H1 (cell line): ENCODE measurements at regions not wholly inside any gene's neighbourhood (a gene's known extent, or its start where the extent isn't known, plus 50 kb on each side); places are given as distances from the start of the nearest gene placed in this dataset.

Experiments used
- CTCF ChIA-PET: fragments of 300-600 bp; sonication (Branson Sonifier 250); formaldehyde crosslinking; loops from one replicate; lab custom pipeline; 2021; ENCODE audit not compliant: partially characterized antibody; lab: Charles Lee
- POLR2A ChIA-PET: fragments of 300-600 bp; sonication (Branson Sonifier 250); formaldehyde crosslinking; loops from one replicate; lab custom pipeline; 2021; ENCODE audit warnings: inconsistent platforms; ENCODE audit not compliant: partially characterized antibody; lab: Charles Lee
- DNase-seq, 2 experiments: peaks; one replicate each; pipeline versions ENCODE4 v3.0.0 to v3.0.0-alpha.2; 2010 to 2022; ENCODE audit warnings: low spot score in 2 of 2, low read depth in 1 of 2, mixed read lengths in 1 of 2
- FAIRE-seq: peaks from 2 replicates; lab custom pipeline; 2011; peaks lifted over from hg19 to GRCh38; lab: Jason Lieb, UNC
- H2AFZ ChIP-seq: 2 replicates; pipeline ENCODE4 v1.8.1; 2012; ENCODE audit warnings: low read length, inconsistent platforms
- H2AK5ac ChIP-seq: 2 replicates; pipeline ENCODE4 v1.6.1; 2013; ENCODE audit warnings: low read depth, low read length
- H2BK120ac ChIP-seq: replicated peaks from 2 replicates; pipeline ENCODE3; 2013; ENCODE audit warnings: low read depth, low read length, inconsistent platforms
- H2BK12ac ChIP-seq: 2 replicates; pipeline ENCODE4 v1.6.1; 2013; ENCODE audit warnings: low read depth, low read length
- H2BK15ac ChIP-seq: 2 replicates; pipeline ENCODE4 v1.6.1; 2013; ENCODE audit warnings: low read length
- H2BK20ac ChIP-seq: 2 replicates; pipeline ENCODE4 v1.6.1; 2013; ENCODE audit warnings: low read length
- H2BK5ac ChIP-seq: 2 replicates; pipeline ENCODE4 v1.6.1; 2013; ENCODE audit warnings: low read depth, low read length
- H3K14ac ChIP-seq: 2 replicates; pipeline ENCODE4 v1.6.1; 2013; ENCODE audit warnings: inconsistent platforms; ENCODE audit not compliant: insufficient read length
- H3K18ac ChIP-seq: 2 replicates; pipeline ENCODE4 v1.6.1; 2013; ENCODE audit warnings: low read length; ENCODE audit errors: extremely low read depth
- H3K23ac ChIP-seq: 2 replicates; pipeline ENCODE4 v1.6.1; 2013; ENCODE audit warnings: inconsistent platforms; ENCODE audit not compliant: insufficient read length
- H3K23me2 ChIP-seq: 2 replicates; pipeline ENCODE4 v1.6.1; 2013; ENCODE audit warnings: low read depth, low read length
- H3K27ac ChIP-seq: 2 replicates; pipeline ENCODE4 v1.6.1; 2011; ENCODE audit warnings: low read depth, low read length, inconsistent platforms
- H3K27me3 ChIP-seq, 4 experiments: replicated peaks in 1 of 4; 1 replicate in 1 of 4; 2 replicates in 3 of 4; pipeline versions ENCODE4 v1.6.1 to v1.8.1; 2011 to 2013; ENCODE audit warnings: low read length in 3 of 4, mild to moderate bottlenecking in 3 of 4, inconsistent platforms in 2 of 4, mixed read lengths in 2 of 4, moderate library complexity in 1 of 4; ENCODE audit not compliant: control insufficient read depth in 3 of 4, insufficient read depth in 3 of 4; ENCODE audit errors: extremely low read depth in 1 of 4
- H3K36me3 ChIP-seq, 4 experiments: 2 replicates each; pipeline versions ENCODE4 v1.6.1 to v1.8.1; 2011 to 2013; ENCODE audit warnings: mild to moderate bottlenecking in 4 of 4, low read length in 3 of 4, moderate library complexity in 2 of 4, control low read depth in 1 of 4, inconsistent platforms in 1 of 4; ENCODE audit not compliant: insufficient read depth in 4 of 4, control insufficient read depth in 2 of 4
- H3K4ac ChIP-seq: replicated peaks from 2 replicates; pipeline ENCODE3; 2013; ENCODE audit warnings: low read length, low read depth, mixed read lengths, inconsistent platforms; ENCODE audit not compliant: insufficient read length
- H3K4me1 ChIP-seq, 4 experiments: replicated peaks in 1 of 4; 1 replicate in 1 of 4; 2 replicates in 3 of 4; pipeline versions ENCODE4 v1.6.1 to v1.8.1; 2011 to 2013; ENCODE audit warnings: low read length in 3 of 4, inconsistent platforms in 2 of 4, mixed read lengths in 1 of 4; ENCODE audit not compliant: insufficient read depth in 4 of 4, control insufficient read depth in 3 of 4
- H3K4me2 ChIP-seq, 2 experiments: 2 replicates each; pipeline versions ENCODE4 v1.6.1 to v1.8.1; 2011 to 2013; ENCODE audit warnings: low read depth in 2 of 2, low read length in 2 of 2, control low read depth in 1 of 2, inconsistent platforms in 1 of 2, mild to moderate bottlenecking in 1 of 2; ENCODE audit not compliant: insufficient read depth in 1 of 2
- H3K4me3 ChIP-seq, 4 experiments: fragments of 200-600, 300-600 bp in 1 of 4; sonication (generic), shearing (Covaris generic), sonication (Bioruptor Twin) in 1 of 4; 2 replicates each; pipeline versions ENCODE4 v1.5.1 to v1.8.1; 2011 to 2016; ENCODE audit warnings: low read length in 4 of 4, low read depth in 3 of 4, control low read depth in 2 of 4, inconsistent platforms in 2 of 4, mild to moderate bottlenecking in 2 of 4, mixed read lengths in 1 of 4, moderate library complexity in 1 of 4; ENCODE audit not compliant: insufficient read depth in 2 of 4; ENCODE audit errors: extremely low read depth in 1 of 4
- H3K56ac ChIP-seq: replicated peaks from 2 replicates; pipeline ENCODE3; 2013; ENCODE audit warnings: low read depth, mild to moderate bottlenecking, mixed read lengths, low read length, inconsistent platforms; ENCODE audit not compliant: insufficient read length
- H3K79me1 ChIP-seq: 2 replicates; pipeline ENCODE4 v1.6.1; 2013; ENCODE audit warnings: low read depth, low read length, control low read depth
- H3K79me2 ChIP-seq, 2 experiments: 2 replicates each; pipeline versions ENCODE4 v1.6.1 to v1.8.1; 2012 to 2013; ENCODE audit warnings: low read length in 2 of 2, mild to moderate bottlenecking in 2 of 2, inconsistent platforms in 1 of 2; ENCODE audit not compliant: insufficient read depth in 2 of 2, control insufficient read depth in 1 of 2
- H3K9ac ChIP-seq, 4 experiments: replicated peaks in 1 of 4; 1 replicate in 1 of 4; 2 replicates in 3 of 4; pipeline versions ENCODE4 v1.6.1 to v1.8.1; 2011 to 2013; ENCODE audit warnings: low read depth in 3 of 4, low read length in 3 of 4, control low read depth in 2 of 4, mild to moderate bottlenecking in 2 of 4, moderate library complexity in 2 of 4, inconsistent platforms in 1 of 4; ENCODE audit errors: extremely low read depth in 1 of 4
- H3K9me3 ChIP-seq, 2 experiments: 2 replicates each; pipeline versions ENCODE4 v1.6.1 to v1.8.1; 2012 to 2013; ENCODE audit warnings: mild to moderate bottlenecking in 2 of 2, moderate library complexity in 2 of 2, control low read depth in 1 of 2, inconsistent platforms in 1 of 2, low read depth in 1 of 2, low read length in 1 of 2, mixed read lengths in 1 of 2; ENCODE audit not compliant: insufficient read depth in 2 of 2
- H4K20me1 ChIP-seq, 2 experiments: replicated peaks in 1 of 2; 2 replicates each; pipeline versions ENCODE3 to v1.8.1; 2011 to 2013; ENCODE audit warnings: inconsistent platforms in 2 of 2, low read length in 2 of 2, mild to moderate bottlenecking in 1 of 2; ENCODE audit not compliant: insufficient read depth in 2 of 2, control insufficient read depth in 1 of 2
- H4K5ac ChIP-seq: 2 replicates; pipeline ENCODE4 v1.6.1; 2013; ENCODE audit warnings: low read length, low read depth, mixed read lengths, inconsistent platforms; ENCODE audit not compliant: insufficient read length
- H4K8ac ChIP-seq: 2 replicates; pipeline ENCODE4 v1.8.0; 2013; ENCODE audit warnings: mild to moderate bottlenecking, moderate library complexity, low read length, inconsistent platforms; ENCODE audit not compliant: insufficient read depth; ENCODE audit errors: extremely low read depth
- H4K91ac ChIP-seq: replicated peaks from 2 replicates; pipeline ENCODE3; 2013; ENCODE audit warnings: low read length, mixed read lengths, inconsistent platforms; ENCODE audit not compliant: insufficient read length
- GABPA ChIP-seq: IDR thresholded peaks from 2 replicates; pipeline ENCODE4 v1.6.1; 2011; ENCODE audit warnings: mild to moderate bottlenecking, low read length, moderate library complexity, borderline replicate concordance; ENCODE audit not compliant: insufficient read depth
- KDM5A ChIP-seq: fragments of 200-600 bp; IDR thresholded peaks from 2 replicates; pipeline ENCODE4 v1.7.1; 2012; ENCODE audit warnings: mild to moderate bottlenecking, low read length, inconsistent platforms, mixed read lengths
- NRF1 ChIP-seq: IDR thresholded peaks from 2 replicates; pipeline ENCODE4 v1.6.1; 2011; ENCODE audit warnings: mild to moderate bottlenecking, low read depth, low read length, improper control_type of control experiment
- POLR2AphosphoS5 ChIP-seq: IDR thresholded peaks from 2 replicates; pipeline ENCODE4 v1.6.1; 2011; ENCODE audit warnings: low read depth, low read length
- SIRT6 ChIP-seq: IDR thresholded peaks from one replicate; pipeline ENCODE4 v1.7.1; 2012; ENCODE audit warnings: low read length, inconsistent platforms
- SIX5 ChIP-seq: IDR thresholded peaks from 2 replicates; pipeline ENCODE4 v1.6.1; 2011; ENCODE audit warnings: mild to moderate bottlenecking, low read depth, low read length
- WGBS, 2 experiments: shearing (Covaris generic) in 1 of 2; methylation state at CpG; one replicate each; pipeline versions ENCODE4 v1.1.6 to v1.1.7; 2013 to 2015; ENCODE audit warnings: low lambda C conversion rate in 2 of 2, mixed read lengths in 2 of 2, inconsistent platforms in 1 of 2, low coverage in 1 of 2, missing lambda C conversion rate in 1 of 2; ENCODE audit not compliant: insufficient replicate concordance in 2 of 2, insufficient coverage in 1 of 2, insufficient read length in 1 of 2; ENCODE audit errors: extremely low coverage in 1 of 2, missing lambda C conversion rate in 1 of 2; 5-methylcytosine and 5-hydroxymethylcytosine counted together
- TF ChIP-seq, protein P1 (sequence below): IDR thresholded peaks from 2 replicates; pipeline ENCODE4 v1.6.1; 2012; ENCODE audit warnings: low read length, inconsistent platforms

- Histone ChIP-seq H3K14ac (no peak overlapping the region), H3K79me1 (no peaks in the 10 kb centered on the region), H3K4me2 (no peak overlapping the region), H3K23ac (no peak overlapping the region), H3K23me2 (no peaks in the 10 kb centered on the region), H3K27ac (no peak overlapping the region), H4K20me1 (no peaks in the 10 kb centered on the region), H4K91ac (no peak overlapping the region), H4K5ac (no peak overlapping the region), H3K18ac (no peak overlapping the region), H2AK5ac (no peak overlapping the region), H3K27me3 (no peaks in the 10 kb centered on the region), H2BK120ac (no peak overlapping the region), H2BK12ac (no peak overlapping the region), H4K8ac (no peak overlapping the region), H2BK15ac (no peak overlapping the region), H3K36me3 (no peaks in the 10 kb centered on the region), H3K4me1 (peaks cover 0 to 3% (median 0%) of the 10 kb centered on the region in 4 experiments; a peak in 1 of 7 replicates), H3K4ac (no peak overlapping the region), H3K79me2 (no peaks in the 10 kb centered on the region), H2AFZ (no peak overlapping the region), H3K9ac (no peak overlapping the region), H2BK20ac (0 out of 2 replicates have a peak overlapping the region, but pooled peaks have one; percentile 51), H3K9me3 (no peaks in the 10 kb centered on the region), H3K56ac (no peak overlapping the region), H2BK5ac (no peak overlapping the region), H3K4me3 (no peak overlapping the region)
- POLR2A ChIA-PET: no interaction called here
- FAIRE-seq: no peak
- DNase-seq: no peak
- CTCF ChIA-PET: no interaction called here
- 70% methylated on average over 4 of the region's 4 CpGs; no CpG with 5 or more reads in 1 of the 2 experiments for WGBS, 2 experiments
- TF ChIP-seq SIX5 (no peak), KDM5A (no peak), SIRT6 (no peak), NRF1 (no peak), GABPA (no peak), POLR2AphosphoS5 (no peak)
- TF ChIP-seq, protein P1, sequence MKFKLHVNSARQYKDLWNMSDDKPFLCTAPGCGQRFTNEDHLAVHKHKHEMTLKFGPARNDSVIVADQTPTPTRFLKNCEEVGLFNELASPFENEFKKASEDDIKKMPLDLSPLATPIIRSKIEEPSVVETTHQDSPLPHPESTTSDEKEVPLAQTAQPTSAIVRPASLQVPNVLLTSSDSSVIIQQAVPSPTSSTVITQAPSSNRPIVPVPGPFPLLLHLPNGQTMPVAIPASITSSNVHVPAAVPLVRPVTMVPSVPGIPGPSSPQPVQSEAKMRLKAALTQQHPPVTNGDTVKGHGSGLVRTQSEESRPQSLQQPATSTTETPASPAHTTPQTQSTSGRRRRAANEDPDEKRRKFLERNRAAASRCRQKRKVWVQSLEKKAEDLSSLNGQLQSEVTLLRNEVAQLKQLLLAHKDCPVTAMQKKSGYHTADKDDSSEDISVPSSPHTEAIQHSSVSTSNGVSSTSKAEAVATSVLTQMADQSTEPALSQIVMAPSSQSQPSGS: no peak
Observed at GRCh38 chr4:24645765-24646550, 61.6 kb upstream of the DHX15 start.
